HL-60/S4 treated with retinoic acid at 250 ng/mL for 4 days and 3 days (cell line): ENCODE measurements at regions not wholly inside any gene's neighbourhood (a gene's known extent, or its start where the extent isn't known, plus 50 kb on each side); places are given as distances from the start of the nearest gene placed in this dataset.

Source experiments
- in situ Hi-C: fragments of 300-500 bp; cut with MboI; formaldehyde crosslinking; loops from 2 replicates; pipeline ENCODE4 v1.7.0; 2022; ENCODE audit warnings: low sequenced_read_pairs

DNA sequence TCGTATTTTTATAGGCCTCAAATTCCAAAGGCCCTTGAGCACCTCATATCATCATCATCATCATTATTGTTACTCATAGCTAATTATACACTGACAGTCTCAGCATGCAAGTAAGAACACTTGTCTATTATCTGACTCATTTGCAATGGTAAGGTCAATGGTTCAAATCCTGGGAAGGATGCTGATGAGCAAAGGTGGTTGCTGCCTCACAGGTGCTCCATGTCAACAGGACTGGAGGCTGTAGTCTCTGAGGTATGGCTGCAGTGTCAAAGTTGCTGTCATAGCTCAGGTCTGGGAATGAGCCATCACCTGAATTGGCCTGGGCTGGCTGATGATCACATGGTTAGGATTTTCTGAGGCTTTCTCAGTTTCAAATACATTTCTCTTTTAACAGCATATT is 379.3 kb downstream of the BCL11A start:
- in situ Hi-C loops: no loop called here

GRCh38 chr2:60172801-60173200 is 380.7 kb downstream of the BCL11A start:
- in situ Hi-C loops: no loop called here

GRCh38 chr2:60170272-60170671 is 383.2 kb downstream of the BCL11A start:
- in situ Hi-C loops: no loop called here

GRCh38 chr2:60168247-60168646 is 385.2 kb downstream of the BCL11A start:
- in situ Hi-C loops: no loop called here

DNA sequence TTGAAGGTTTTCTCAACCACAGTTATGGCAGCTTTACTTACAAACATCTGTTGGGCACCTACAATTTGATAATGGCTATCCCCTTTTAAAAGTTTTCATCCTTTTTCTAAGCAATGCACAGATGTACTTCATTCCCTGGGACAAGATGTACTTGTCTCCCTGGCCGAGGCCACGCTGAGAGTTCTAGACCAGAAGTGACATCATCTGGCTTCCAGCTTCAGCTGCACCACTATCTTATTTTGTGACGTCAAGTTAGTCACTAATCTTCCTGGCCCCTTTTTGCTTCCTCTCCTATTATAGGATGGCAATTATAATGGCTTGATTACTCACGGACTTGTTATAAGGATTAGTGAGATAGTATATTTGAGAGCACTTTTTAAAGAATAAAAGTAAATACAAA is 386.4 kb downstream of the BCL11A start:
- in situ Hi-C loops: no loop called here

- in situ Hi-C loops: no loop called here
Measured at GRCh38 chr2:60163691-60164090, 389.8 kb downstream of the BCL11A start.

- in situ Hi-C loops: no loop called here
Measured at GRCh38 chr2:60159519-60159918, 393.9 kb downstream of the BCL11A start.

GRCh38 chr2:60158262-60158661 is 395.2 kb downstream of the BCL11A start:
- in situ Hi-C loops: no loop called here

GRCh38 chr2:60157283-60157682 is 396.2 kb downstream of the BCL11A start:
- in situ Hi-C loops: no loop called here

GRCh38 chr2:60154142-60154541 is 399.3 kb downstream of the BCL11A start:
- in situ Hi-C loops: no loop called here

DNA sequence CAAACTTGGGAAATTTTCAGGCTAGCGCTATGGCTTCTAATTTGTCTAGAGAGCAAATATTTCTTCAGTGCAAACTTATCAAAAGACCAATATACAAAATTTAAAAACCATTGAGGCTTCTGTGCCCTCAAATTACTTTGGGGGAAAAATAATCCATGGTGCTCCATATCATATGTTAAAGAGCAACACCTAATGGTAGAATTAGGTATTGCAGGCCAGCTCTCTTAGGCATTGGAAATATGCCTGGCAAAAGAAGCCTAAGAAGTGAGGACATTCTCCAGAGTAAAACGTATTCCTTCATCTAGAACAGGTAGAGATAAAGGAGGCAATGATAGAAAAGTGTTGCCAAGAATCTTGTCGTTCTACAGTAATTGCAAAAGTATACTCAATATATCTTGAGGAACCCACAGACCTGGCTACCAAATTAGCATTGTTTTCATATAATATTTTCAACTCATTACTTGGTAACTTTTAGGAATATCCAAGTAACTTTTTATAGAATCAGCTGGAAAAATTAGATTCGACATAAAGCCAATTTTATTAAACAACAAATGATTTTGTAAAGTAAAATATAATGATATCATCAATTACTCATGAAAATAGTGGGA is 401.1 kb downstream of the BCL11A start:
- in situ Hi-C loops: no loop called here

- in situ Hi-C loops: no loop called here
Measured at GRCh38 chr2:60149176-60149575, 404.3 kb downstream of the BCL11A start.

DNA sequence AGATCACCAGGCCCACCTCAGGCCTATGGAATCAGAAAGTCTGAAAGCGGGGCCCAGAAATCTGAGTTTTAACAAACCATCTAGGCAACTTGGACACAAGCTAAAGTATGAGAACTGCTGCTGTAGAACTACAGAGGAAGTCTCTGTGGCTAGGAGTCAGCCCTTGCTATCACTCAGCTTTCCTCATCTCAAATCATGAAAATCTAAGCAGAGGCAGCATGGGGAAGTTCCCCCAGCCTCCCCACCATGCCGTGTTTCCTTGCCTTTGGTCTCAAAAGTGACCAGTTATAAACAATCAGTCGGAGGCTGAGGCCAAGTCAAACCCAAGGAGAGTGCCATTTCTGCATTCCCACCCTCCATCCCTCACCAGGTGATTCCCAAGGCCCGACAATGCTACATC is 404.7 kb downstream of the BCL11A start:
- in situ Hi-C loops: no loop called here

GRCh38 chr2:60140185-60140584 is 413.3 kb downstream of the BCL11A start:
- in situ Hi-C loops: no loop called here

GRCh38 chr2:60136913-60137312 is 416.5 kb downstream of the BCL11A start:
- in situ Hi-C loops: no loop called here

GRCh38 chr2:60127191-60127590 is 426.3 kb downstream of the BCL11A start:
- in situ Hi-C loops: no loop called here

- in situ Hi-C loops: no loop called here
Measured at GRCh38 chr2:60125611-60126426, 427.6 kb downstream of the BCL11A start.

- in situ Hi-C loops: no loop called here
Measured at GRCh38 chr2:60119778-60120177, 433.7 kb downstream of the BCL11A start.

DNA sequence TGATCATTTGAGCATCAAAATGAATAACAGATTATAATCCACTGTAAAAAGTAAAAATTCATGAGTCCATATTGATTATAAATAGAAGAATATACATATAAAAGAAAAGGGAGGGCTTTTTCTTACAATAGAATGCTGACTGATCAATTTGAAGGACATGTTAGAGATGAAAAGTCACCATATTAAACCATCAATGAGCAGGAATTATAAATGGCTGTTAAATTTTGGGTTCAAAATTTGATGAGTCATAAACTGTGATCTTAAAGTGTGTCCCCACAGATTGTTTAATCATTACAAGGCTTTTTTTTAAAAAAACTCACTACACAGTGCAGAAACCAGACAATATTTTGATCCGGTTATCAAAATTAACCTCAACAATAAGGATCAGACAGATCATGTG is 434.5 kb downstream of the BCL11A start:
- in situ Hi-C loops: no loop called here

- in situ Hi-C loops: no loop called here
Measured at GRCh38 chr2:60118061-60118460, 435.4 kb downstream of the BCL11A start.

GRCh38 chr2:60116161-60116875 is 437.1 kb downstream of the BCL11A start:
- in situ Hi-C loops: no loop called here

DNA sequence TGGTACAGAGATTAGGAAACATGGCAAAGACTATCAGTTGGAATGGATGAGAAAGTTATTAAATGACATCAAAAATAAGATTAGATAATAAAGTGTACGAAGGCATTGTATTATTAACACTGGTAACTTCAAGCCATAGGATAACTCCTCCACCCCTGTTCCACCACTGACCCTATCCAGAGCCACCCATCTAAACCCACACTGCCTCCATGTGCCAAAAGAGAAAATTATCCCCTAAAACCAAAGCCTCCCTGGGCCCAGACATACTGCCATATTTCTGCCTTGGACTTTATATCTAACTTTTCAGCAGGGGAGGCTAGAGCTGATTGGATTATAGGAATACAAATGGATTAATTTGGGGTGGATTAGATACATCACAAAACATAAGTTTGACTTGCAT is 443.7 kb downstream of the BCL11A start:
- in situ Hi-C loops: no loop called here
